ENCODE measurements at regions not wholly inside any gene's neighbourhood (a gene's known extent, or its start where the extent isn't known, plus 50 kb on each side); places are given as distances from the start of the nearest gene placed in this dataset.

- no peak for DNase-seq (ENCODE audit: low spot score)
Measured at GRCh38 chrX:125003746-125004446, 315.8 kb upstream of the TEX13C start.

GRCh38 chrX:125004799-125005198, 314.9 kb upstream of the TEX13C start:
- DNase-seq (ENCODE audit: low spot score), result no peak

- DNase-seq (ENCODE audit: low spot score), result no peak
Measured at GRCh38 chrX:125005863-125006262, 313.8 kb upstream of the TEX13C start.

- no peak for DNase-seq (ENCODE audit: low spot score)
Measured at GRCh38 chrX:125006704-125007103, 313.0 kb upstream of the TEX13C start.

- DNase-seq (ENCODE audit: low spot score), result no peak
Measured at GRCh38 chrX:125012585-125012984, 307.1 kb upstream of the TEX13C start.

GRCh38 chrX:125029131-125029530, 290.5 kb upstream of the TEX13C start:
- DNase-seq (ENCODE audit: low spot score), result no peak

All from CD4-positive, alpha-beta T cell treated with Interleukin-2 at 100 ng/mL for 4 hours (primary cell).